GM18511 (cell line): ENCODE measurements at regions not wholly inside any gene's neighbourhood (a gene's known extent, or its start where the extent isn't known, plus 50 kb on each side); places are given as distances from the start of the nearest gene placed in this dataset.
A peak's percentile ranks its signal among the peaks of the same experiment; 100 is the strongest.
"Not testable (repeated sequence)": the region's sequence is repeated elsewhere in the genome, so short reads cannot be mapped to it uniquely, and the experiment has no call there.

ENCODE experiments used
- ATAC-seq: cut with Tn5 transposase; IDR thresholded peaks from one replicate; pipeline ENCODE4 v1.9.1; 2021; ENCODE audit warnings: mild to moderate bottlenecking, moderate library complexity; ENCODE audit not compliant: unreplicated experiment

DNA sequence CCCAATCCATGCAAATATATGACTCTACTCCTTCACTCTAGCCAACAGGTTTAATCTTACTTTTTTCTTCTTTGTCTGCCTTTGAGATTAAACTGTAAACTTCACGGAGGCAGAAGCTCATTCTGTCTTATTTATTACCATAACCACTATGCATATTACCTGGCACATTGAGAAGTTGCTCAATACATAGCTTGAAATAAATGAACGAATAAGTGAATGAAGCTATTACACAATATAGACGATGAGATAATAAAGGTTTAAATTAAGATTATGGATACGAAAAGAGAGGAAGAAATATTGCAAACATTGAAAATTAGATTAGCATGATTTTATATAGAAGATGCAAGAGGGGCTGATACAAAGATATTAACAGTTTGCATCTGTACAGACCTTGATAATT lies 385.1 kb downstream of the LTN1 start:
- no peak for ATAC-seq

- ATAC-seq, result peak; percentile 98
These were observed 387.6 kb downstream of the LTN1 start for GRCh38 chr21:28604946-28605537.

- no peak for ATAC-seq
These were observed 390.1 kb downstream of the LTN1 start for GRCh38 chr21:28602546-28602945.

GRCh38 chr21:28598214-28598613 lies 394.5 kb downstream of the LTN1 start:
- ATAC-seq, result no peak

DNA sequence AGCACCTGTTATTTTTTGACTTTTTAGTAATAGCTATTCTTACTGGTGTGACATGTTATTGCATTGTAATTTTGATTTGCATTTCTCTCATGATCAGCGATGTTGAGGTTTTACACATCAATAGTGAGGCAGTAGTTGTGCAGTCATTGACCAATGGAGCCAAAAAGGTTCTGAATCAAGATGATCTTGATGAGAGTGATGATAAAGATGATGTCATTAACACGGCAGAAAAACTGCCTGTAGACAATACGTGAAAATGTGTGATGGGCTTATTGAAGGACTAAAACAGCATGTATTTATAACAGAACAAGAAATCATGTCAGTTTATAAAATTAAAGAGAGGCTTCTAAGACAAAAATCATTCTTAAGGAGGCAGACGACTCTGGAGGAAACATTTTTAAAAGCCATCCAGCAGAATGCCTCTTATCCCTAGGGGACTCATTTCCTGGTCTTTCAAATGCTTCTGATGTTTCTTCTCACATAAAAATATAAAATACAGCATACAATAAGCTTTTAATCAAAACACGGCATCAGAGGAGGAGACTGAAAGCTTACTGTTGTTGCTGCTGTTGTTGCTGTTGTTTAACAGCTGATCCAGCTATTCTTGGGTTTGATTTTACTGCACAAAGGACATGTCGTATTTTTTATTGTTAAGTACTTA lies 400.3 kb downstream of the LTN1 start:
- no peak for ATAC-seq

- no peak for ATAC-seq
These were observed 402.0 kb downstream of the LTN1 start for GRCh38 chr21:28590676-28591075.

- no peak for ATAC-seq
These were observed 402.7 kb downstream of the LTN1 start for GRCh38 chr21:28590026-28590425.

- ATAC-seq, result no peak
These were observed 403.7 kb downstream of the LTN1 start for GRCh38 chr21:28588997-28589396.

DNA sequence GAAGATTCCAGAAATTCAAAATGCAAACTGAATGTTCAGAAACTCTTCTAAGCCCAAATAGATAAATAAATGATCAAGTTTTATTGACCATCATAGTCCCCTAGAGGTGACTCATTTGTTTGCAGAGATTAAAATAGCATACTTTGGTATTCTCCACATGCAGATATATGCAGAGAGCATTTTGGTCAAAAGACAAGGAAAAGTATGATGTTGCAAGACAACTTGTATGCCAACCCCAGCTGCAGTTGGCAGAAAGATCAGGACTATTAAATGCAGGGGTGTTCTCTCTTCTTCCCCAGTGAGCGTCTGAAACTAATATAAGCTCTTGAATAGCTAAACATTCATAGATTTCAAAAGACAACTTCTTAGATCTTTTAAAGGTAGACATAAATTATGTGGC lies 404.9 kb downstream of the LTN1 start:
- no peak for ATAC-seq

DNA sequence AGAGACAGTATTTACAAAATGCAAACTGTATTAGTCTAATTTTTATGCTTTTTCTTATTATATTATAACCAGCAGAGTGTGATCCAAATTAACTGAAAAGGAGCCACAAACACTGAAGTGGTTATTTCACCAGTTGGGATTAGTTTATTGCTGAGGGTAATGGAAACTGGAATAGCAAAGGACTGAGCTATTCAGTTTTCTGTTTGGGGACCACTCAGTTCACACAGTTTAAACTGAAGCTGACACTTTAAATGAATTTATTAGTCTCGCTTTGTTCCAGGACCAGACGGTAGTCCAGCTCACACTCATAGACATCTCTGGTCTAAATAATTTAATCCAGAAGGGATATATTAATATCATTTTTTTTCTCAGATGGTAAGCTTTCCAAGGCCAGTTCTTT lies 410.7 kb downstream of the LTN1 start:
- ATAC-seq, result no peak

- not testable (repeated sequence) for ATAC-seq
These were observed 411.4 kb downstream of the LTN1 start for GRCh38 chr21:28581311-28581731.

GRCh38 chr21:28580585-28580984 lies 412.1 kb downstream of the LTN1 start:
- no peak for ATAC-seq

GRCh38 chr21:28579986-28580550 lies 412.6 kb downstream of the LTN1 start:
- no peak for ATAC-seq

GRCh38 chr21:28568692-28569091 lies 424.0 kb downstream of the LTN1 start:
- no peak for ATAC-seq

- not testable (repeated sequence) for ATAC-seq
These were observed 428.7 kb downstream of the LTN1 start for GRCh38 chr21:28563933-28564332.

DNA sequence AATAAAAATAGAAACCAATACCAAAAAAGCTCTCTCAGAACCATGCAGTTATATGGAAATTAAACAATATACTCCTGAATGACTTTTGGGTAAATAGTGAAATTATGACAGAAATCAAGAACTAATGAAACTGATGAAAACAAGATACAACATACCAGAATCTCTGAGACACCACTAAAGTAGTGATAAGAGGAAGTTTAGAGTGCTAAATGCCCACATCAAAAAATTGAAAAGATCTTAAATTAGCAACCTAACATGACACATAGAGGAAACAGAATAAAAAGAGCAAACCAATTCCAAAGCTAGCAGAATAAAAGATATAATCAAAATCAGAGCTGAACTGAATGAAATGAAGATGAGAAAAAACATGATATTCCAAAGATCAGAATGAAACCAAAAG lies 430.9 kb downstream of the LTN1 start:
- ATAC-seq, result no peak

GRCh38 chr21:28554660-28555475 lies 437.8 kb downstream of the LTN1 start:
- no peak for ATAC-seq

- ATAC-seq, result no peak
These were observed 442.4 kb downstream of the LTN1 start for GRCh38 chr21:28550057-28550825.

GRCh38 chr21:28548291-28548690 lies 444.4 kb downstream of the LTN1 start:
- ATAC-seq, result no peak

DNA sequence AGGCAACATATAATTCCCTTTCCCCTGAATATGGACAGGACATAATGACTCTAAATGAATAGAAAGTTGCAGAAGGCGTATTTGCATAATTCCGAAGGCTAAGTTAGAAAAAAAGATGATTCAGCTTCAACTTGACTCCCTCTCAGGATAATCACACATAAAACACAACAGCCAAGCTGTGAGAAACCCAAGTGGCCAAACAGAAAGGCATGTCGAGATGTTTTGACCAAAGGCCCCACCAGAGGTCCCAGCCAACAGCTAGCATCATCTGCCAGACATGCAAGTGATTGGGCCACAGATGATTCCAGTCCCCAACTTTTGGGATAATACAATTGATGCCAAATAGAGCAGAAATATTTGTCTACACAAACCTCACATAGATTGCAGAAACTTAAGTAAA lies 444.9 kb downstream of the LTN1 start:
- no peak for ATAC-seq

DNA sequence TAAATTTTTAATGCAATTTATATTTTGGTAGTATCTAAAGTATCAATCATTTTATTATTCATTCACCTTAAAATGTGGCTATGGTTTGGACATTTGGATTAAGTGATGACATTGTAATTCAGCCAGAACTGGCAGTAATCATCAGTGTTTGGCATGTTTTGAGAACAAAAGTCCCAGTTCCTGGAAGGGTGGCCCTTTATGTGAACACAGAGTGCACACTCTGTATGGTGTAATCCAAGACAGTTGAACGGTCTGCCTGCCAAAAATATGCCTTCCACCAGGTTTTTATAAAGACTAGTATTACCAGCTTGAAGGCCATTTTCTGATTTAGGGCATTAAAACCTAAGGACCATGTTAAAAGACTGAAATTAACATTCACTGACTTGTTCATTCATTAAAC lies 448.7 kb downstream of the LTN1 start:
- ATAC-seq, result no peak
